ENCODE measurements at regions not wholly inside any gene's neighbourhood (a gene's known extent, or its start where the extent isn't known, plus 50 kb on each side); places are given as distances from the start of the nearest gene placed in this dataset.
"Not testable (repeated sequence)": the region's sequence is repeated elsewhere in the genome, so short reads cannot be mapped to it uniquely, and the experiment has no call there.

- no peak for DNase-seq (ENCODE audit: low spot score)
Measured at GRCh38 chr15:91356083-91356482, 256.0 kb downstream of the SV2B start.

- DNase-seq (ENCODE audit: low spot score), result no peak
Measured at GRCh38 chr15:91357011-91357410, 257.0 kb downstream of the SV2B start.

GRCh38 chr15:91357486-91357885 is 257.4 kb downstream of the SV2B start:
- no peak for DNase-seq (ENCODE audit: low spot score)

GRCh38 chr15:91358405-91358804 is 258.3 kb downstream of the SV2B start:
- DNase-seq (ENCODE audit: low spot score), result no peak

GRCh38 chr15:91361696-91362095 is 261.6 kb downstream of the SV2B start:
- DNase-seq (ENCODE audit: low spot score), result not testable (repeated sequence)

- no peak for DNase-seq (ENCODE audit: low spot score)
Measured at GRCh38 chr15:91366111-91366510, 266.1 kb downstream of the SV2B start.

- no peak for DNase-seq (ENCODE audit: low spot score)
Measured at GRCh38 chr15:91368611-91369010, 268.6 kb downstream of the SV2B start.

GRCh38 chr15:91369823-91370222 is 269.8 kb downstream of the SV2B start:
- DNase-seq (ENCODE audit: low spot score), result no peak

GRCh38 chr15:91371345-91371744 is 271.3 kb downstream of the SV2B start:
- DNase-seq (ENCODE audit: low spot score), result not testable (repeated sequence)

- DNase-seq (ENCODE audit: low spot score), result no peak
Measured at GRCh38 chr15:91374336-91374735, 274.3 kb downstream of the SV2B start.

GRCh38 chr15:91376038-91376437 is 276.0 kb downstream of the SV2B start:
- no peak for DNase-seq (ENCODE audit: low spot score)

GRCh38 chr15:91380114-91380513 is 280.1 kb downstream of the SV2B start:
- no peak for DNase-seq (ENCODE audit: low spot score)

- DNase-seq (ENCODE audit: low spot score), result no peak
Measured at GRCh38 chr15:91383532-91383931, 283.5 kb downstream of the SV2B start.

GRCh38 chr15:91384189-91384730 is 284.2 kb downstream of the SV2B start:
- DNase-seq (ENCODE audit: low spot score), result no peak

- DNase-seq (ENCODE audit: low spot score), result peak; percentile 93
Measured at GRCh38 chr15:91385311-91385710, 285.3 kb downstream of the SV2B start.

GRCh38 chr15:91393186-91393585 is 293.1 kb downstream of the SV2B start:
- no peak for DNase-seq (ENCODE audit: low spot score)

- no peak for DNase-seq (ENCODE audit: low spot score)
Measured at GRCh38 chr15:91400481-91400880, 300.4 kb downstream of the SV2B start.

- peak; percentile 91 for DNase-seq (ENCODE audit: low spot score)
Measured at GRCh38 chr15:91407269-91407889, 307.3 kb downstream of the SV2B start.

- DNase-seq (ENCODE audit: low spot score), result peak; percentile 90
Measured at GRCh38 chr15:91408476-91409076, 308.5 kb downstream of the SV2B start.

GRCh38 chr15:91409387-91409786 is 309.3 kb downstream of the SV2B start:
- DNase-seq (ENCODE audit: low spot score), result no peak

GRCh38 chr15:91411586-91411985 is 311.5 kb downstream of the SV2B start:
- DNase-seq (ENCODE audit: low spot score), result no peak

GRCh38 chr15:91412138-91412928 is 312.3 kb downstream of the SV2B start:
- DNase-seq (ENCODE audit: low spot score), result no peak

GRCh38 chr15:91413142-91413541 is 313.1 kb downstream of the SV2B start:
- DNase-seq (ENCODE audit: low spot score), result no peak

All from kidney tubule cell (primary cell).